ENCODE measurements at regions not wholly inside any gene's neighbourhood (a gene's known extent, or its start where the extent isn't known, plus 50 kb on each side); places are given as distances from the start of the nearest gene placed in this dataset.

GRCh38 chr1:115175596-115175995, 86.3 kb upstream of the TSPAN2 start:
- TF ChIP-seq CTCF (conservative IDR thresholded peaks at IDR 0.05) (no peak), ZFX (IDR thresholded peaks at IDR 0.05) (no peak)

All from C4-2B (cell line).